Endothelial cell of umbilical vein (primary cell): ENCODE measurements at regions not wholly inside any gene's neighbourhood (a gene's known extent, or its start where the extent isn't known, plus 50 kb on each side); places are given as distances from the start of the nearest gene placed in this dataset.

Source experiments
- BruUV-seq: library from RNA; stranded (reverse); fragments of 400-500 nt; replicated peaks from 2 replicates; lab custom pipeline; 2021; lab: Mats Ljungman, UMichigan
- CTCF ChIA-PET: fragments of 300-600, 350-600 bp; sonication (Branson Sonifier 250); formaldehyde crosslinking; loops from one replicate; lab custom pipeline; 2021; ENCODE audit warnings: antibody characterized with exemption, inconsistent platforms; lab: Charles Lee
- POLR2A ChIA-PET: fragments of 300-600, 350-600 bp; sonication (Branson Sonifier 250); formaldehyde crosslinking; loops from one replicate; lab custom pipeline; 2021; ENCODE audit warnings: antibody characterized with exemption, inconsistent platforms; lab: Charles Lee
- DNase-seq: peaks from one replicate; pipeline ENCODE4 v3.0.0-alpha.2; 2011; ENCODE audit warnings: low read depth, low spot score
- FAIRE-seq: peaks from 2 replicates; lab custom pipeline; 2011; peaks lifted over from hg19 to GRCh38; lab: Jason Lieb, UNC
- H2AFZ ChIP-seq: 2 replicates; pipeline ENCODE4 v1.6.0; 2012; ENCODE audit warnings: low read depth, low read length, control low read depth, inconsistent platforms
- H3K27ac ChIP-seq: 2 replicates; pipeline ENCODE4 v1.5.1; 2011; ENCODE audit warnings: low read depth, mild to moderate bottlenecking, control low read depth, low read length, moderate library complexity; ENCODE audit not compliant: insufficient read depth
- H3K27me3 ChIP-seq, 2 experiments: 2 replicates each; pipeline versions ENCODE4 v1.6.0 to v1.6.1; 2011; ENCODE audit warnings: low read length in 2 of 2, mixed read lengths in 1 of 2; ENCODE audit not compliant: control insufficient read depth in 2 of 2, insufficient read depth in 2 of 2
- H3K36me3 ChIP-seq, 2 experiments: 2 replicates in 1 of 2; 3 replicates in 1 of 2; pipeline ENCODE4 v1.5.1; 2011; ENCODE audit warnings: low read length in 2 of 2, mild to moderate bottlenecking in 1 of 2, moderate library complexity in 1 of 2; ENCODE audit not compliant: control insufficient read depth in 2 of 2, insufficient read depth in 2 of 2; ENCODE audit errors: extremely low read depth in 1 of 2
- H3K4me1 ChIP-seq: 3 replicates; pipeline ENCODE4 v1.5.1; 2011; ENCODE audit warnings: mild to moderate bottlenecking, low read length; ENCODE audit not compliant: control insufficient read depth, insufficient read depth; ENCODE audit errors: extremely low read depth
- H3K4me2 ChIP-seq: 2 replicates; pipeline ENCODE4 v1.6.1; 2011; ENCODE audit warnings: low read length, control low read depth, mixed read lengths; ENCODE audit not compliant: insufficient read depth
- H3K4me3 ChIP-seq, 3 experiments: fragments of 200-600 bp in 1 of 3; sonication (generic), shearing (Covaris generic) in 1 of 3; replicated peaks in 1 of 3; 2 replicates each; pipeline ENCODE4 v1.5.1; 2011 to 2016; ENCODE audit warnings: control low read depth in 3 of 3, low read length in 3 of 3, mild to moderate bottlenecking in 2 of 3, inconsistent platforms in 1 of 3, low read depth in 1 of 3, moderate library complexity in 1 of 3; ENCODE audit not compliant: insufficient read depth in 1 of 3
- H3K79me2 ChIP-seq: 2 replicates; pipeline ENCODE4 v1.6.0; 2012; ENCODE audit warnings: low read length, inconsistent platforms; ENCODE audit not compliant: control insufficient read depth, insufficient read depth
- H3K9ac ChIP-seq: replicated peaks from 2 replicates; pipeline ENCODE3; 2011; ENCODE audit warnings: low read length, control low read depth; ENCODE audit not compliant: insufficient read depth; ENCODE audit errors: extremely low read depth
- H3K9me1 ChIP-seq: replicated peaks from 3 replicates; pipeline ENCODE4 v1.6.0; 2011; ENCODE audit warnings: mild to moderate bottlenecking, low read length; ENCODE audit not compliant: control insufficient read depth, insufficient read depth; ENCODE audit errors: extremely low read depth
- H3K9me3 ChIP-seq: replicated peaks from 2 replicates; pipeline ENCODE4 v1.5.1; 2012; ENCODE audit warnings: low read length, inconsistent platforms; ENCODE audit not compliant: control insufficient read depth, insufficient read depth
- H4K20me1 ChIP-seq: replicated peaks from 2 replicates; pipeline ENCODE3; 2011; ENCODE audit warnings: mild to moderate bottlenecking, low read length; ENCODE audit not compliant: control insufficient read depth, insufficient read depth; ENCODE audit errors: extremely low read depth
- CTCF ChIP-seq, 2 donors: IDR thresholded peaks; 1 replicate in 1 of 2; 2 replicates in 1 of 2; pipeline ENCODE4 v1.5.1; 2011; ENCODE audit warnings: low read length in 2 of 2, mild to moderate bottlenecking in 2 of 2, moderate library complexity in 2 of 2, control low read depth in 1 of 2, inconsistent platforms in 1 of 2, low read depth in 1 of 2; ENCODE audit not compliant: insufficient read depth in 1 of 2; ENCODE audit errors: extremely low read depth in 1 of 2
- FOS ChIP-seq: IDR thresholded peaks from 2 replicates; pipeline ENCODE4 v1.6.1; 2011; ENCODE audit warnings: mild to moderate bottlenecking, low read length, moderate library complexity, borderline replicate concordance; ENCODE audit not compliant: insufficient read depth
- GATA2 ChIP-seq: IDR thresholded peaks from 2 replicates; pipeline ENCODE4 v1.7.0; 2011; ENCODE audit warnings: low read depth, mild to moderate bottlenecking, moderate library complexity, mixed read lengths, low read length; ENCODE audit not compliant: insufficient read length, insufficient read depth
- JUN ChIP-seq: IDR thresholded peaks from 2 replicates; pipeline ENCODE4 v1.6.1; 2011; ENCODE audit warnings: borderline replicate concordance, low read depth; ENCODE audit not compliant: insufficient read length, insufficient read depth
- MAX ChIP-seq: IDR thresholded peaks from 2 replicates; pipeline ENCODE4 v1.6.1; 2011; ENCODE audit not compliant: insufficient read depth, insufficient read length
- POLR2A ChIP-seq: IDR thresholded peaks from 2 replicates; pipeline ENCODE4 v1.6.1; 2012; ENCODE audit warnings: low read depth, mild to moderate bottlenecking, control low read depth, low read length
- dilution Hi-C: fragments of 300-500 bp; cut with MboI; formaldehyde crosslinking; loops from one replicate; pipeline ENCODE4 v1.15.0; 2019; ENCODE audit warnings: low sequenced_read_pairs; ENCODE audit not compliant: extremely low pct_ligation_motif_present
- intact Hi-C: fragments of 100-400 bp; cut with micrococcal nuclease; formaldehyde crosslinking; loops from one replicate; pipeline ENCODE4 v1.10.0; 2022

- ChIA-PET POLR2A (interaction anchor here (0.6 to 0.9 kb wide), 2 partner anchors 11 to 19 kb away, joined by 5 to 7 read pairs; no protein-coding TSS in a partner anchor), CTCF (interaction anchor here (0.9 to 6.6 kb wide), 5 partner anchors 9 to 123 kb away, joined by 3 to 62 read pairs (median 4); no protein-coding TSS in a partner anchor)
- Histone ChIP-seq H3K9me1 (no peaks in the 10 kb centered on the region), H4K20me1 (no peaks in the 10 kb centered on the region), H3K36me3 (no peaks in the 10 kb centered on the region), H3K9ac (no peak overlapping the region), H3K4me3 (no peak overlapping the region), H3K9me3 (no peaks in the 10 kb centered on the region), H2AFZ (no peak overlapping the region), H3K27ac (no peak overlapping the region), H3K4me1 (peaks cover 4% of the 10 kb centered on the region), H3K4me2 (no peak overlapping the region), H3K79me2 (no peaks in the 10 kb centered on the region), H3K27me3 (peaks cover 28 to 39% of the 10 kb centered on the region in 2 experiments)
- dilution Hi-C loops (no loop called here), intact Hi-C loops (no loop called here)
- DNase-seq (no peak), FAIRE-seq (no peak)
- no TSS peak for BruUV-seq
- TF ChIP-seq JUN = no peak
- no peak for TF ChIP-seq CTCF (IDR thresholded peaks at IDR 0.05; ENCODE audit: extremely low read depth in 1 of 2, insufficient read depth in 1 of 2, low read depth in 1 of 2, low read length in 2 of 2)
- no peak for TF ChIP-seq GATA2
- no peak for TF ChIP-seq FOS
- no peak for TF ChIP-seq POLR2A
- no peak for TF ChIP-seq MAX
Measured at GRCh38 chr1:23620605-23621004, 61.3 kb upstream of the ID3 start.
